Tibial nerve (tissue), 4 donors: ENCODE measurements at regions not wholly inside any gene's neighbourhood (a gene's known extent, or its start where the extent isn't known, plus 50 kb on each side); places are given as distances from the start of the nearest gene placed in this dataset.

Source experiments
- DNase-seq, 2 donors: peaks; one replicate each; pipeline ENCODE4 v3.0.0-alpha.2; 2019; ENCODE audit warnings: low spot score in 2 of 2
- H3K27ac ChIP-seq, 4 donors: fragments of 200-600 bp; sonication (generic) in 3 of 4; one replicate each; pipeline ENCODE4 v1.5.1; 2017 to 2019; ENCODE audit warnings: mild to moderate bottlenecking in 1 of 4
- H3K27me3 ChIP-seq, 2 donors: fragments of 200-600 bp; sonication (generic) in 1 of 2; one replicate each; pipeline versions ENCODE4 v1.5.1 to v1.6.0; 2017 to 2019
- H3K36me3 ChIP-seq, 3 donors: fragments of 200-600 bp; sonication (generic); one replicate each; pipeline ENCODE4 v1.5.1; 2018 to 2019
- H3K4me1 ChIP-seq, 4 donors: fragments of 200-600 bp; sonication (generic) in 3 of 4; one replicate each; pipeline ENCODE4 v1.5.1; 2017 to 2019
- H3K4me3 ChIP-seq, 4 donors: fragments of 200-600 bp; sonication (generic) in 3 of 4; one replicate each; pipeline ENCODE4 v1.5.1; 2017 to 2019; ENCODE audit warnings: mild to moderate bottlenecking in 1 of 4, moderate library complexity in 1 of 4
- H3K9me3 ChIP-seq, 4 donors: fragments of 200-600 bp; sonication (generic) in 3 of 4; one replicate each; pipeline ENCODE4 v1.5.1; 2017 to 2019
- CTCF ChIP-seq, 5 experiments: fragments of 200-600 bp in 3 of 5; fragments of 450-650 bp in 2 of 5; sonication (generic) in 3 of 5; IDR thresholded peaks; one replicate each; pipeline ENCODE4 v1.5.1; 2016 to 2019; ENCODE audit warnings: antibody characterized with exemption in 5 of 5, mild to moderate bottlenecking in 3 of 5, moderate library complexity in 2 of 5
- EP300 ChIP-seq, 2 donors: sonication (generic); formaldehyde crosslinking; IDR thresholded peaks; one replicate each; pipeline ENCODE4 v1.6.1; 2017; ENCODE audit warnings: antibody characterized with exemption in 2 of 2, mild to moderate bottlenecking in 1 of 2
- POLR2A ChIP-seq, 2 donors: fragments of 450-650 bp; IDR thresholded peaks; one replicate each; pipeline ENCODE4 v1.6.1; 2017; ENCODE audit warnings: antibody characterized with exemption in 2 of 2, mild to moderate bottlenecking in 2 of 2, moderate library complexity in 2 of 2
- WGBS, 2 donors: methylation state at CpG; one replicate each; pipeline ENCODE4 v1.1.5; 2018; 5-methylcytosine and 5-hydroxymethylcytosine counted together

GRCh38 chr13:103297083-103297482 is 230.9 kb upstream of the SLC10A2 start:
- peaks cover 0 to 16% (median 0%) of the 10 kb centered on the region in 4 donors for H3K9me3 ChIP-seq
- DNase-seq = no peak
- no peaks in the 10 kb centered on the region for H3K36me3 ChIP-seq
- H3K27me3 ChIP-seq = no peaks in the 10 kb centered on the region
- no peaks in the 10 kb centered on the region for H3K4me1 ChIP-seq
- no peak for TF ChIP-seq EP300 (IDR thresholded peaks at IDR 0.05)
- no peak for TF ChIP-seq POLR2A (IDR thresholded peaks at IDR 0.05)
- TF ChIP-seq CTCF (IDR thresholded peaks at IDR 0.05) = no peak
- H3K4me3 ChIP-seq = no peak overlapping the region
- no peak overlapping the region for H3K27ac ChIP-seq
- WGBS, 2 donors = 88 to 91% methylated on average over 2 of the region's 2 CpGs

- H3K4me1 ChIP-seq = no peaks in the 10 kb centered on the region
- H3K4me3 ChIP-seq = no peak overlapping the region
- no peaks in the 10 kb centered on the region for H3K27me3 ChIP-seq
- TF ChIP-seq POLR2A (IDR thresholded peaks at IDR 0.05) (no peak), CTCF (IDR thresholded peaks at IDR 0.05) (no peak), EP300 (IDR thresholded peaks at IDR 0.05) (no peak)
- no peak for DNase-seq
- no peaks in the 10 kb centered on the region for H3K36me3 ChIP-seq
- H3K9me3 ChIP-seq = peaks cover 0 to 9% (median 0%) of the 10 kb centered on the region in 4 donors
- 48 to 50% methylated on average over 3 of the region's 3 CpGs for WGBS, 2 donors
- no peak overlapping the region for H3K27ac ChIP-seq
Measured at GRCh38 chr13:103291798-103292572, 225.8 kb upstream of the SLC10A2 start.

- Histone ChIP-seq H3K4me1 (no peaks in the 10 kb centered on the region), H3K27ac (no peak overlapping the region), H3K27me3 (no peaks in the 10 kb centered on the region), H3K9me3 (peaks cover 0 to 4% (median 0%) of the 10 kb centered on the region in 4 donors), H3K36me3 (no peaks in the 10 kb centered on the region), H3K4me3 (no peak overlapping the region)
- no peak for TF ChIP-seq EP300 (IDR thresholded peaks at IDR 0.05)
- TF ChIP-seq POLR2A (IDR thresholded peaks at IDR 0.05) = no peak
- TF ChIP-seq CTCF (IDR thresholded peaks at IDR 0.05) = no peak
- WGBS, 2 donors = 93 to 95% methylated on average over 3 of the region's 3 CpGs
- no peak for DNase-seq
Measured at GRCh38 chr13:103291226-103291625, 225.0 kb upstream of the SLC10A2 start.

GRCh38 chr13:103289681-103290080 is 223.5 kb upstream of the SLC10A2 start:
- TF ChIP-seq POLR2A (IDR thresholded peaks at IDR 0.05) = no peak
- no peak for TF ChIP-seq EP300 (IDR thresholded peaks at IDR 0.05)
- no peak for TF ChIP-seq CTCF (IDR thresholded peaks at IDR 0.05)
- no peaks in the 10 kb centered on the region for H3K9me3 ChIP-seq
- H3K4me3 ChIP-seq = no peak overlapping the region
- no peaks in the 10 kb centered on the region for H3K27me3 ChIP-seq
- no peaks in the 10 kb centered on the region for H3K4me1 ChIP-seq
- H3K36me3 ChIP-seq = no peaks in the 10 kb centered on the region
- no peak for DNase-seq
- H3K27ac ChIP-seq = no peak overlapping the region

GRCh38 chr13:103288114-103288513 is 221.9 kb upstream of the SLC10A2 start:
- no peak overlapping the region for H3K27ac ChIP-seq
- H3K4me3 ChIP-seq = no peak overlapping the region
- WGBS, 2 donors = 65 to 68% methylated on average over 7 of the region's 7 CpGs
- no peaks in the 10 kb centered on the region for H3K9me3 ChIP-seq
- no peaks in the 10 kb centered on the region for H3K27me3 ChIP-seq
- no peak for DNase-seq
- TF ChIP-seq CTCF (IDR thresholded peaks at IDR 0.05) = no peak
- no peak for TF ChIP-seq EP300 (IDR thresholded peaks at IDR 0.05)
- TF ChIP-seq POLR2A (IDR thresholded peaks at IDR 0.05) = no peak
- H3K36me3 ChIP-seq = no peaks in the 10 kb centered on the region
- no peaks in the 10 kb centered on the region for H3K4me1 ChIP-seq
